HUES6 (cell line): ENCODE measurements at regions not wholly inside any gene's neighbourhood (a gene's known extent, or its start where the extent isn't known, plus 50 kb on each side); places are given as distances from the start of the nearest gene placed in this dataset.

Source experiments
- H3K27ac ChIP-seq: 2 replicates; pipeline ENCODE4 v1.7.0; 2013; ENCODE audit warnings: low read depth, mild to moderate bottlenecking, low read length, inconsistent platforms
- H3K27me3 ChIP-seq: 2 replicates; pipeline ENCODE4 v1.6.1; 2013; ENCODE audit warnings: low read length; ENCODE audit not compliant: control insufficient read depth, insufficient read depth
- H3K36me3 ChIP-seq: 2 replicates; pipeline ENCODE4 v1.6.1; 2013; ENCODE audit warnings: low read length; ENCODE audit not compliant: control insufficient read depth, insufficient read depth
- H3K4me1 ChIP-seq: 2 replicates; pipeline ENCODE4 v1.6.1; 2013; ENCODE audit warnings: low read length; ENCODE audit not compliant: control insufficient read depth, insufficient read depth
- H3K4me3 ChIP-seq: 2 replicates; pipeline ENCODE4 v1.5.1; 2013; ENCODE audit warnings: low read depth, low read length
- H3K9ac ChIP-seq: one replicate; pipeline ENCODE4 v1.6.1; 2013; ENCODE audit warnings: mild to moderate bottlenecking, low read length
- H3K9me3 ChIP-seq: 2 replicates; pipeline ENCODE4 v1.6.1; 2013; ENCODE audit warnings: low read depth, low read length; ENCODE audit not compliant: control insufficient read depth, insufficient read depth

DNA sequence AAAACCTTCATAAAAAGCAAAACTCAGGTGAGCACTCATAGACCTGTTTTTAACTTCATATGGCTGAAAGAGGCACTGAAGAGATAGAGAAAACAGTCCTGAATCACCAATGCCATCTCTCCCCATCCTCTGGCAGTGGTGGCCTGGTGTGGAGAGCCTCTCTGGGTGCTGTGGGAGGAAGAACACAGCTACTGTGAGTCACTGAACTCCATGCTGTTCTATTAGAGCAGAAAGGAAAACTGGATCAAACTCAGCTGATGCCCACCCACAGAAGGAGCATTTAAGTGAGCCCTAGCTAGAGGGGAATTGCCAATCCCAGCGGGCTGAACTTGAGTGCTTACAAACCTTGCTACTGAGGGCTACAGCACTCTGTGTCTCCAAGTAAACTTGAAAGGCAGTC is 115.3 kb upstream of the SESN3 start:
- no peaks in the 10 kb centered on the region for H3K36me3 ChIP-seq

DNA sequence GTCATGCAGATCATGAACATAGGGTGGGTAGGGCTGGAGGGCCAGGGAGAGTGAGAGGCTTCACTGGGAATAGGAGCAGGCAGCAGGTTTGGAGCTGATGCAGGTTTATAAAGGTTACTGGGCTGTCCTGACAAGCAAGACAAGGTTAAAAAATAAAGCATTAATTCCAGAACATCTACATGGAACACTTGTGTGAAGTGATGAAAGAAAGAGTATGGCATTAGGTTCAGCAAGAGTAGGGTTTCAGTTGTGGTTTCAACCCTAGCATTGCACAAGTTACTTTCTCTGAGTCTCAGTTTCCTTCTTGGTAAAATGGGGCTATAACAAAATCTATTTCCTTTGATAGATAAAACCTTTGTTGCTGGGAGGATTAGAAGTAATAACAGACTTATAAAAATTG is 114.6 kb upstream of the SESN3 start:
- Histone ChIP-seq H3K9ac (no peak overlapping the region), H3K4me3 (no peak overlapping the region), H3K27me3 (no peaks in the 10 kb centered on the region), H3K4me1 (peaks cover 4% of the 10 kb centered on the region; the same call in 1 of the 2 replicates), H3K27ac (no peak overlapping the region), H3K36me3 (no peaks in the 10 kb centered on the region), H3K9me3 (0 out of 2 replicates have a peak, but pooled peaks cover 5% of the 10 kb centered on the region)

More for the DNA sequence above, 115.3 kb upstream of the SESN3 start:
- Histone ChIP-seq H3K27me3 (no peaks in the 10 kb centered on the region), H3K4me1 (peaks cover 2% of the 10 kb centered on the region; the same call in 1 of the 2 replicates), H3K9ac (no peak overlapping the region), H3K27ac (no peak overlapping the region), H3K4me3 (no peak overlapping the region), H3K9me3 (0 out of 2 replicates have a peak, but pooled peaks cover 5% of the 10 kb centered on the region)

DNA sequence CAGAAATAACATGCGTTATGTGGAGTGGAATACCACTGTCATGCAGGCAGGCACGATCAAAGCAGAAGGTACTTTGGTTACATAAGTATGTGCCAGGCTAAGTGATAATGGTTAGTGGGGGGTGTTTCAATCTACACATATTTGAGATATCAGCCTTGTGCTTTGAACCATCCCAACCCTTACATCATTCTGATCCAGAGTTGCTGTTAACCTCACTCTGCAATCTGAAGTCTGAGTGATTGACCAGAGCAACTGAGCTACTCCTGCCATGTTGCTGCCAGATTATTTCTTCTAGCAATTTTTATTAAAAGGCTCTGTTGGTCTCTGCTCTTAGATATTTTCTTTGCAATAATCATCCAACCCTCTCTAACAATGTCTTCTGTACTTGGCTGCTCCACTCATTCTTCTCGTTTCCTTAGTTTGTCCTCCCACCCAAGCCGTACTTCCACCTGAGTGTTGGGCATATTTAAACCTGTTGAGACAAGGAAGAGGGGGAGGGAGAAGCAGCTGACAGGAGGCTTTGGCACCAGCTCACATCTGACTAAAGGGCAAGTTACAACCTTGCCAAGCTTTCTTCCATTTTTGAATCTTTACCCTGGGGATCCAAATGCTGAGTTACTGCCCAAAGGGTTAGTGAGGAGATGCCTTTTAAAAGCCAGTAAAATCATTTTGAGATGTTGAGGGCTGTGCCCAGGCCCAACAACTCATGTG is 114.1 kb upstream of the SESN3 start:
- Histone ChIP-seq H3K27ac (no peak overlapping the region), H3K27me3 (no peaks in the 10 kb centered on the region), H3K9ac (no peak overlapping the region), H3K4me1 (peaks cover 4% of the 10 kb centered on the region; the same call in 1 of the 2 replicates), H3K4me3 (no peak overlapping the region), H3K36me3 (no peaks in the 10 kb centered on the region), H3K9me3 (0 out of 2 replicates have a peak, but pooled peaks cover 5% of the 10 kb centered on the region)

DNA sequence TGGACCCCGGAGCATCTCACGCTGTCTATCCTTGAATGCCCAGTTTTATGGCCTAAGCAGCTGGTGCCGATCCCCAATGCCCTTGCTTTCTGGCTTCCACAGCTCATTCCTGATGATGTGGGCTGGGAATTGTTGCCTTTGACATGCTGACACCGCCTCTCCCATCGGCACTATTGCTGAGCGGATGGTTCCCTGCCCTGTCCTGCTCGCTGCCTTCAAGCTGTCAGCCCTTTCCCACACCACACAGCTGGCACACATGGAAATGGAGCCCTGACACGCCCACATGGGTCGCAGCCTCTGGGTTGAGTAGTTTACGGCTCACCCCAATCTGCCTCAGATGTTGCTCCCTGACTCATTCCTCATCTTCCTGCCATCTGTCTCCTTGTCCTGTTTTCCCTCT is 110.2 kb upstream of the SESN3 start:
- Histone ChIP-seq H3K27ac (no peak overlapping the region), H3K4me1 (peaks cover 39% of the 10 kb centered on the region), H3K36me3 (no peaks in the 10 kb centered on the region), H3K9me3 (no peaks in the 10 kb centered on the region), H3K9ac (no peak overlapping the region), H3K27me3 (no peaks in the 10 kb centered on the region), H3K4me3 (no peak overlapping the region)

DNA sequence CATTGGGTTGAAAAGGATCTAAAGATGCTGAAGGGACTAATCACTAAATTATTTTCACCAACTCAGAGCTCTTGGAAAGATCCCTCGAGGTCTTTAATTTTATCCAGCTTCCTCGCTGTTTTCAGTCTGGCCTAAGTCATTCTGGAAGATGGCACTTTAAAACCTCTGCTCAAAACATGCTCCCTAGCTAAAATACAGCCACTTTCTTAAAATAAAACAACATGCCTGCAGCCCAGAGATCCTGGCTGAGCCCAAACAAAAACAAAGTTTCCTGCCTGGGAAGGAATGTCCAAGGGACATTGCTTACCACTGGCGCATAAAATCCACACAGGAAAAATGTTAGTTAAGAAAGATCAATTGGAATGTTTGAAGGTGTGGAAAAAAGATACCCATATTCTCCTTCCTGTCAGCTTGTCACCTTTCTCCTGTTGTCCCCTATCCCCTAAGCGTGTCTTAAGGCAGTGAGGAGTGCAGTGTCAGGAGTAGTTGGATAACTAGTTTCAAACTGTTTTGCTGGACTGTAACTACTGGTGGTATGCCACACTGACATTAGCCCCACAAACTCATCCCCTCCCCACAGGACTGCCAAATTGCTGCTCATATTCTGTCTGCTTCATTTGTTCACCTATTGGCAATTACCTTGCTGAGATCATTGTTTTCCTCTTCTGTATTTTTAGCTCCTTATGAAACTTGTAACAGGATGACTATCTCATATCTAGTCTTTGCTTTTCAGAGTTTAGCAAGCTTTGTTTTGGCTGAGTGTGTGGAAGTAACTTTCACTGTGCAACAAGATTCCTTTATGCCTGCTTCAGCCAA is 108.3 kb upstream of the SESN3 start:
- Histone ChIP-seq H3K27me3 (no peaks in the 10 kb centered on the region), H3K27ac (no peak overlapping the region; the same call in 1 of the 2 replicates), H3K9ac (no peak overlapping the region)

DNA sequence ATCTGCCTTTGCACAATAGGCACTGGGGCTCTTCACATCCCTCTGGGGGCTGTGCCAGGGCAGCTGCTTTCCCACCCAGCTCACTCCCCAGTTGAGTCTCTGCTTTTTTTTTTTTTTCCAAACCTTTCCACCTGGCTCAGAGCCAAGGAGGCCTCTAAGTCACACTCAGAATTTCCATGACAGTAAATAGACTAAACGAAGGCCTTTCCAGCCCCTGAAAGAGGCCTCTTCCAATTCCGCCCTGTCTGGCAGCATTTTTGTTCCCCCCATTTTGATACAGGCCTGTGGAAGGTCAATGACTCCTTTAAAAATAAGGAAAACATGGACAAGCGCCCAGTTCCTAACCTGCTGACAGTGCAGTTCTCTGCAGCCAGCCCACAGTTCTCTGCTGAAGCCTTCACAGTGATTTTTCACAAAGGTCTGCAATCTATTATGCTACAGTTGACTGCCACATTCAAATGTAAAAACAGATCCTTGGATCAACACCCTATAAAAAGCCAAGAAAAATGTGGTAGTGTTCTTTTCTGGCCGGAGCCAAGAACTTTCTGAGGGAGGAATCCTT is 107.5 kb upstream of the SESN3 start:
- Histone ChIP-seq H3K27ac (no peak overlapping the region; the same call in 1 of the 2 replicates), H3K36me3 (no peaks in the 10 kb centered on the region), H3K27me3 (no peaks in the 10 kb centered on the region), H3K4me1 (peaks cover 46% of the 10 kb centered on the region), H3K4me3 (no peak overlapping the region), H3K9ac (no peak overlapping the region), H3K9me3 (no peaks in the 10 kb centered on the region)

More for the DNA sequence above, 108.3 kb upstream of the SESN3 start:
- Histone ChIP-seq H3K4me1 (peaks cover 46% of the 10 kb centered on the region), H3K4me3 (no peak overlapping the region), H3K36me3 (no peaks in the 10 kb centered on the region), H3K9me3 (no peaks in the 10 kb centered on the region)

DNA sequence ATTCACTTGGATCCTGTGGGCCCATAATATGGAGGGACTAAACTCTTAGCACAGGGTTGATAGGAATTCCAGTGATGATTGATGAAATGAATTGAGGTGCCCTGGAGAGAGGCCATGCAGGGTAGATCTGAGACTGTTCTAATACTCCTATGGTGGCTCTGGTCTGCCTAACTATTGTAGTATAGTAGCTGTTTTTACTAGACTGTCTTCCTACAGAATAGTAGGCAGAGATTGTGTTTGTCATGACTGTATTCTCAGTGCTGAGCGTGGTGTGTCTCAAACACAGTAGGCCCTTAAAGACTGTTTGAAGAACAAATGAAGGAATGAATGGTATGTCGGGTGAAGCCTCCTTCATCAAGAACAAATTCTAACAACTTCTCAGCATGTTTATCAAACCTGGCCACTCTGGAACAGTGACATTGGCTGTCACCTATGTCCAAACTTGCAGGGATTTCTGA is 107.0 kb upstream of the SESN3 start:
- Histone ChIP-seq H3K9ac (no peak overlapping the region), H3K9me3 (no peaks in the 10 kb centered on the region), H3K4me1 (peaks cover 46% of the 10 kb centered on the region), H3K27ac (no peak overlapping the region; the same call in 1 of the 2 replicates), H3K27me3 (no peaks in the 10 kb centered on the region), H3K36me3 (no peaks in the 10 kb centered on the region), H3K4me3 (no peak overlapping the region)

DNA sequence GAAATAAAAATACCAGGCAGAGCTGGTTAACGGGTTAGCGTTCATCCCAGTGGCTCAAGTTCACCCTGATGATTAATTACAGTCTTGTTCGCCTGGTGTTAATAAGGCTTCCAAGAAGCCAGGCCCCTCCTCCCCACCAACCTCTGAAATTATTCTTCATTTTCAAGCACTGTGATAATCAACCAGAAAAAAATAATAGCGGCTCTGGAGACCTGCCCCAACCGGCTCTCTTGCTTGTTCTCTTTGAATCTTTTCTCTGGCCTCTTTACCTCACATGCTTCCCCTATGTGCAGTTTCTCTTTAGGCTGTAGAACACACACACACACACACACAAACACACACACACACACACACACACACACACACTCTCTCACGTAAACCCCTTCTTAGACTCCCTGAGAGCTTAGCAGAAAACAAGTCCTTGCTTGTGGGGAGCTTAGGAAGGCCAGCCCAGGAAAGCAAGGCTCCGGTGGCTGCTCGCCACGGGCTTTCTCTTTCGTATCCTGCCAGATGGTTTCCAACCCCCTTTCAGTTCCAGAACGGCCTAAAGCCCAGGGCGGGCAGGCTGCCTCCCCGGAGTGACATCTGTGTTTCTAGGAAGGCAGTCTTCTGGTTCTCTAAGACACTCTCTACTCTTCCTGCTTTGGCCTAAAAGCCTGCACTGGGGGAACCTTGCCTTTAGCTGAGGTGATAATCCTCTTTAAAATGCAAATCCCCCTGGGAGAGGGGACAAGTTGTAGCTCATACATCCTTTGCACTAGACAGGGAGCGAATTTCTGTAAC is 106.4 kb upstream of the SESN3 start:
- Histone ChIP-seq H3K9me3 (no peaks in the 10 kb centered on the region), H3K4me1 (peaks cover 46% of the 10 kb centered on the region), H3K36me3 (no peaks in the 10 kb centered on the region), H3K9ac (peak overlapping the region; percentile 28), H3K27me3 (no peaks in the 10 kb centered on the region), H3K4me3 (no peak overlapping the region), H3K27ac (0 out of 2 replicates have a peak overlapping the region, but pooled peaks have one; percentile 3)

DNA sequence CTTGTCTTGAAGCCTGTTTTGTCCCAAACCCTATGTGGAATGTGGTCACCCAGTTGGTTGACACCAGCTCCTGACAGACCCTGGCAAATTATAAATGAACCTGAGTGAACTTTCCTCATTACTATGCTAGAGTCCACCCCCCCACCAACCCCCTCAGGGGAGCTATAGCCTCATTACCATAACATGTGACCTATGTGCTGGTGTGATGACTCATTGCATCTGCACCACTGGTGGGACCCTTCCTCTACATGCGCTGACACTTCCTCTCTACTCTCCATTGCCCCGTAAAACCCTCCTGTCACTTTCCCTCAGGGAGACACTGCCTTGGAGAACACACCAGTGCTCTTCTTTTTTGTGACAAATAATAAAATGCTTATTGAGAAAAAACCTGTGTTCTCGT is 105.0 kb upstream of the SESN3 start:
- Histone ChIP-seq H3K9ac (no peak overlapping the region), H3K9me3 (no peaks in the 10 kb centered on the region), H3K27me3 (no peaks in the 10 kb centered on the region), H3K4me1 (peaks cover 42% of the 10 kb centered on the region), H3K27ac (no peak overlapping the region), H3K4me3 (no peak overlapping the region), H3K36me3 (no peaks in the 10 kb centered on the region)

DNA sequence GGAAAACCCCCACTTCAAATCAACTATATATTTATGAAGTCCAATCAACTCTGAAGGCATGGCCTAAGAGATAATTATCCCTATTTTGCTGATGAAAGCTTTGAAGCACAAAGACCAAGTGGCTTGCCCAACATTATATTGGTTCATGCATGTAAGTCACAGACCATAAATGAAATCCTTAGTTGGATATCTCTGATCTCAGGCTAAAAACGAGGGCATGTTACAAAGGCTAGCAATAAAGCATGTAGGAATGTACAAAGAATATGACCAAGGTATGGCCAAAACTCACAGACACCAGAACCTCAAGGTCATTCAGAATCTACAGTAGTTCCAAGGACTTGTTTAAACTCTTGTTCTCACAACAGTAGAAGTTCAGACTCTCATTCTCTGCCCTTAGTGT is 100.2 kb upstream of the SESN3 start:
- H3K36me3 ChIP-seq, result no peaks in the 10 kb centered on the region
- H3K9ac ChIP-seq, result no peak overlapping the region
- H3K9me3 ChIP-seq, result no peaks in the 10 kb centered on the region
- H3K27ac ChIP-seq, result no peak overlapping the region
- peaks cover 15% of the 10 kb centered on the region for H3K4me1 ChIP-seq
- no peaks in the 10 kb centered on the region for H3K27me3 ChIP-seq
- no peak overlapping the region for H3K4me3 ChIP-seq
